NCI-H69 (cell line): ENCODE measurements at regions not wholly inside any gene's neighbourhood (a gene's known extent, or its start where the extent isn't known, plus 50 kb on each side); places are given as distances from the start of the nearest gene placed in this dataset.

ENCODE experiments used
- DNase-seq: peaks from one replicate; lab custom pipeline; 2025; lab: John Stamatoyannopoulos, UW

DNA sequence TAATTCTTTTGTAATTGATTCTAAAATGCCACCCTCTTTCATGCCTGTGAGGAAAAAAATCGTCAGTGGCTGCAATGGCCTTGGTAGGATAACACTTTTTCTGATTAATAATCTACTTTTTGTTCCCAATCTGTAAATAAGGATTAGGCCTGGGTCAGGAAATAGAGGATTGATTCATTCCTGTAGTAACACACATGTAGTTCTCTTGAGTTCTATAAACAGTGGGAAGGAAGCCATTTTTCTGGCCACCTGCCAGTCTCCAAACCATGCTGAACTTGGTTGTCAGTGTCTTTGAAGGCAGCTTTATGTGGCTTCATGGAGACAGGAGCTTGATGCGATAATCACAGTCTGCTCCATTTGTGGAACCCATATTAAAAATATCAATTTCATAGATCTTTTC lies 169.3 kb upstream of the NFE2L3 start:
- no peak for DNase-seq

DNA sequence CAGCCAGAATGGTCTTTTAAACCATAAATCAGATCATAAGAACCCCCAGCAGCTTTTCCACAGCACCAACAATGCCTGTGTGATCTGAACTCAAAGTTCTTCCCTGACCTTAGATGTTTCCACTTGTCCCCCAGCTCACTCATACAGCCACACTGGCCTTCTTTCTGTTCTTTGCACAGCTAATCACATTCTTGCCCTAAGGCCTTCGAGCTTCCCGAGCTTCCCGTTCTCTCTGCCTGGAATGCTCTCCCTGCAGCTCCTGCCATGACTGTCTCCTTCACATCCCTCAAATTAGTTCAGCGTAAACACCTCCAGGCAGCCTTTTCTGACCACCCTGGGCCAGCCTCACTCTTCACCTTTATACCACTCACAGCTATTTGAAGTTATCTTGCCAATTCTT lies 166.8 kb upstream of the NFE2L3 start:
- DNase-seq, result no peak

DNA sequence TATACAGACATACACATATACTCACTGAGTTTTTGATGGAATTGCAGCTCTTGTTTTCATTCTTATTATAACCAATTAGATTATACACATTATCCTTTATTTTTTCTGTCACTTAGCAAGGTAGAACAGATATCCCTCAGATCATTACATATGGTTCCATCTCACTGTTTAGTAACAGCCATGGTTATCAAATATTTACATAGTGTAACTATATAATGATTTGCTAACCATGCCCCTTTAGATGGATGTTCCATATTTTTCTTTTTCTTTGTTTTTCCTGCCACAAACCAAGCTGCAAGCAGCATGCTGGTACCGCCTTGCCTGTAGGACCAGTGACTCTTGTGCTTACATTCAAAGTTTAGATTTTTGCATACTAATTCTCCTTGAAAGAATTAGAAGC lies 163.4 kb upstream of the NFE2L3 start:
- DNase-seq, result peak; percentile 9

DNA sequence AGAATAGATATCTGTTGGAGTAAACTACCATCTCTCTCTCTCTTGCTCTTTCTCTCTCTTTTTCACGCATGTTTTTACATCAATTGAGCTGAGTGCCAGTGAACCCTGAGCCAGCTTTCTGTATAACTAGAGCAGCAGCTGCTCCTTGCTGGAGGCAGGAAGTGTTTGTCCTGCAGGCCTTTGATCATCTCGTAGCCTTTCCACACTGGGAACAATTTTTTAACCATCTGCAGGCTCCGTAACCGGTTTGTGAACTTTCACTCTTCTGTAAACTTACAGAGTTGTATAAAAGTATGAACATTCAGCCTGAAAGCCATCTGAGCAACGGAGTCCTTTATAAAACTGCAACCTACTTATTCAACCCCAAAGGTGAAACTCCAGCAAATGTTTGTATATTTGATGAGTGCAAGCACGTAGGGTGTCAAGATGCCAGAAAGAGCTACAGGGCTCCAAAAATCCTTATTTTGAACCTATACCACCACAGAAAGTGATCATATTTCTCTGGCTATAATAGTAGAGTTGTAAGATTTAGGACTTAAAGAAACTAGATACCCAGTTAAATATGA lies 162.8 kb upstream of the NFE2L3 start:
- DNase-seq, result peak; percentile 51

DNA sequence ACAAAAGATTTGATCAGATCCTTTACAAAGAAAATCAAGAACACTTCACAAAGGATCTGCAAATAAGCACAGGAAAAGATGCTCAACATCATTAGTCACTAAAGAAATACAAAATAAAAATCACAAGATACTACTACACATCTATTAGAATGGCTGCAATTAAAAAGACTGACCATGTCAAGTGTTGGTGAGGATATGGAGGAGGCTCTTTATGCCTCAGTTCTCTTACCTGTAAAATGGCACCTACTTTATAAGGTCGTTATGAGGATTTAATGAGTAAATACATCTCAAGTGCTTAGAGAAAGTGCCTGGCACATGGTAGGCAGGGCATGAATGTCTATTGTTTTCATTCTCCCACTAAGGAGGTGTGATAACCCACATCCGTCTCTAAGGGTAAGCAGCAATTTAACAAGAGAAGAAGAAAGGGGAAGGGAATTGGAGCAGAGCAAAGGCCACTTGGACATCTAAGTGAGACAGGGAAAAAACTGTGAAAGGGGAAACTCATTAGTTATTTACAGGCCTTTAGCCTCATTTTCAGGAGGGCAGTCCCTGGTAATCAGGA lies 157.5 kb upstream of the NFE2L3 start:
- no peak for DNase-seq

DNA sequence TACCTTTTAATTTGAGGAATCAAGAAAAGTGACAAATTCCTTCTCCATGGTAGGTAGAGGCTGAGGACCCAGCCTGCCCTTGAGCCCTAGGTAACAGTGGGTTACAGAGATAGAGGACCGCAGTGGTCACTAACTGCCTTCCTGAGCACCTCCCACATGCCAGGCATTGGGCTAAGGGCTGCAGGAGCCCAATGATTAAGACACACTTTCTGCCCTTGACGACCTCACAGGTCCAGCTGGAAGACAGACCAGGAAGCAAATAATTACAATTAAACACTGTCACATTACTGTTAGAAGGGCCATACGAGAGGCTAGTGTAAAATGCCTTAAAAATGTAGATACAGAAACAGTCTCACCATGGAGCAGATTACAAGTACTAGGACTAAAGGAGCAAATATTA lies 156.8 kb upstream of the NFE2L3 start:
- no peak for DNase-seq

DNA sequence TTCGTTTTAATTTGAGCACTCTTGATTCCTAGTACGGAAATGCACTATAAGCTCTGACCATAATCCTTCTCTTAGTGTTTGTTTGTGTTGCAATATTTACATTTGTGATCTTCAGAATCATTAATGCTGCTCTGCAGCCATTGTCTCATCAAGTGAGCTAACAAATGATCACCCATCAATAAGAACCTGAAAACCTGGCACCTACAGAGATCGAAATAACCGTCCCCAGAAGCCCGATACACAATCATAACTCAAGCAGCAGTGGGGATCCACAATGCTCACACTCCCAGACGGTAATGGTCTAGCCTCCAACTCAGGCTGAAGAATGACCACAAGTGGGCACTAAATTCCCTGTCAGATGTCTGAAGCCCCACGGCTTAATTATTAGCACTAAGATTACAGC lies 156.0 kb upstream of the NFE2L3 start:
- DNase-seq, result peak; percentile 27

DNA sequence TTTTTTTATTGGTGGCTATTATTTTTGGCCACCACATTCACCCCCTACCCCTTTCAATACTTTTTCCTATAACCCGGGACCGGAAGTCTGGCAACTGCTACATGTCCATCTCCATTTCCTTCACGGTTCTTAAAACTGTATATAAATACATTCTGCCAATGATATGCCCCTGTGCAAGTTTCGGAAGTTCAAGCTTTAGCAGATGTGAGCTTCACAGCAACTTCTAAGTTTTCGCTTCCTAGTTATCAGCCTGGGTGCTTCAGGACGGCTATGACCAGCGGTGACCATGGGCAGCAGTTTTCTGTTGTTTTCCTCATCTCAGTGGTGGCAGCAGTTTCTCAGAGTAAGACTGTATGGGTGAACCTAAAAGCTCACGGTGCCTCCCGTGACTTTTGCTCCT lies 153.5 kb upstream of the NFE2L3 start:
- DNase-seq, result no peak

DNA sequence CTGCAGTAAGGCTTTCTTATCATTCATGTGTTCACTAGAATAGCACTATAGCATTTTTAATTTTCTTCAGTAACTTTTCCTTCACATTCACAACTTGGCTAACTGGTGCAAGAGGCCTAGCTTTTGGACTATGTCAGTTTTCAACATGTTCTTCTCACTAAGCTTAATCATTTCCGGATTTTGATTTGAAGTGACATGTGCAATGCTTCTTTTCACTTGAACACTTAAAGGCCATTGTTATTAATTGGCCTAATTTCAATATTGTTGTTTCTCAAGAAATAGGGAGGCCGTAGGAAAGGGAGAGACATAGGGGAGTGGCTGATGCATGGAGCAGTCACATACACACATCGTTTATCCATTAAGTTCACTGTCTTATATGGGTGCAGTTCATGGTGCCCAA lies 151.2 kb upstream of the NFE2L3 start:
- DNase-seq, result no peak

DNA sequence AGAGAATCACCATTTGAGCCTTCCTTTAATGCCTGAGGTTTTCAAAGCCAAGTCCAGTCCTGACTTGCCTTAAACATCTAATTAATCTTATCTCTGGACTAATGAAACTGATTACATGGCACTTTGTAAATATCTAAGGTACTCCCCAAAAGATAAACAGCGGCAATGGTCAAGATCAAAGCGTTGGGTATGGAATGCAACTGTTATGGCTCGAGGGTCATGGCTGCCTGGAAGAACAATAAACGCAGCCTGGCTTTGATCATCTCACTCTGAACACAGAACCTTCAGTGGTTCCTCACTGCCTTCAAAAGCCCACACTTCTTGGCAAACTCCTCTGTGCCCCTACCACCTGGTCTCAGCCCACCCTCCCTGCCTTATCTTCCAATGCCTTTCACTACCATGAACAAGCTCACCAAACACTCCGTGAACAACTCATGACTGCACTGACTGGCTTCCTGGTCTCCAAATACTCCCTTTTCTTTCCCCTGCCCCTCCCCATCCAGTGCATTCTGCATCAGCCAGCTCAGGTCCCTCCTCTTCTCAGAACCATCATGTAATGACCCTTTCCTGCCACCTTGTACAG lies 150.2 kb upstream of the NFE2L3 start:
- DNase-seq, result no peak

DNA sequence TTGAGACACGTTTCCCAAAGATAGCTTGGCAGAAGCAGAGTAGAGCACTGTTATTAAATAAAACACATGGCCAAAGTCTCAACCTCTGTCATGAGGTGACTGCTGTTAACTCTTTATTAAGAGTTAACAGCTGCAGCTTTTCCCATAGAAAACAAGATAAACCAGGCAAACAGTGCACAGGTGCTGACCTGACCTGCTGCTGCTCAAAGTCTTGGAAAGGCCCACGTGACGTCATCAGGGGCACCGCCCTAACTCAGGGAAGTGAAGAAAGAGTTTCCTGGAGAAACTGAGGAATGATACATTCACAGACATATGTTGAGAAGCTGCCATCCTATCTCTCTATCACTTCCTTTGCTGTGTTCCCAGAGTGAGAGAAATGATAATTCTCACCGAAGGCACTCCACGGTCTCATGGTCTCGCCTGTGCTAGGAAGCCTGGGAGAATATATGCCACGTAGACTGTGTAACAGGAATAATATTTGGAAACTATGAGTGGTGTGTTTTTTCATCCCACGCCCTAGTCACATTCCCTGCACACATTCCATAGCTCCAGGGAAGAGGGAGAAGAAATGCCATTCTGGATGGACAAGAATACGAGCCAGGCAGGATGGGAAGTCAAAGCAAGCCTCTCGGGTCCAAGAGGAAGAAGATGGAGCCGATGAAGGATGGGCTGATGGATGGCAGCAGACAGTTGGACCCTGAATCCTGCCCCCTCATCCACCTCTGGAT lies 146.2 kb upstream of the NFE2L3 start:
- DNase-seq, result no peak

DNA sequence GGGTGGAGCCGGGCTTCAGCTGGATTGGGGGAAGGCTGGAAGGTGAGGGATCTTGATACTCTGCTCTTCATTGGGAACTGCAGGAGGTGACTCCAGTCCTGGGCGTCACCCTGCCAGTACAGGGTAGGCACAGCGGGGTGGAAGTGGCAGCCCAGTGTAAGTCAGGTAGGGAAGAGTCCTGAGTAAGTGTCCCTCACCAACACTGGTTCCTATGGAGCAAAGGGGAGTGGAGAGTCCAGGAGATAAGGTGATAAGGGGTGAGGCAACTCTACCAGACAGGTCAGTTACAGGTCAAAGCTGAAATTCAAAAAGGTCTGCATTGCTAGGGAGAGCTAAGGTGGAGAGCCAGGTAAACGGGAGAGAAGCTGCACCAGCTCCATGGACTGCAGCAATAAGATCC lies 145.6 kb upstream of the NFE2L3 start:
- DNase-seq, result no peak

DNA sequence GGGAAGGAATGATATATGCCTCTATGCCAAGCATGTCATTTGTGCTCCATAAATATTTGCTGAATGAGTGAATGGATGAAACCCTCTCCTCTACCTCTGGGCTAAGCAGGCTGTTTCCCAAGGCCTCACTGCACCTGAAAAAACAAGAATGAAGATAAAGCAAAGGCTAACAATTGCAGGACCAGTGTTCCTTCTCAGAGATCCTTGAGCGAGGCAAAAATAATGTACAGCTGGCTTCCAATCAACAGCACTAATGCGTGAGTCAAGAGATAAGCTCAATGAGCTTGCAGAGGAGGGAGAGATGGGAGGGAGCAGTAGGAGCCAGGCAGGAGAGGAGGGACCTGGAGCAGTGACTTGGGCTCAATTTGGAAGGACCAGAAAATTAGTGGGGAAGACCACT lies 144.5 kb upstream of the NFE2L3 start:
- DNase-seq, result no peak

DNA sequence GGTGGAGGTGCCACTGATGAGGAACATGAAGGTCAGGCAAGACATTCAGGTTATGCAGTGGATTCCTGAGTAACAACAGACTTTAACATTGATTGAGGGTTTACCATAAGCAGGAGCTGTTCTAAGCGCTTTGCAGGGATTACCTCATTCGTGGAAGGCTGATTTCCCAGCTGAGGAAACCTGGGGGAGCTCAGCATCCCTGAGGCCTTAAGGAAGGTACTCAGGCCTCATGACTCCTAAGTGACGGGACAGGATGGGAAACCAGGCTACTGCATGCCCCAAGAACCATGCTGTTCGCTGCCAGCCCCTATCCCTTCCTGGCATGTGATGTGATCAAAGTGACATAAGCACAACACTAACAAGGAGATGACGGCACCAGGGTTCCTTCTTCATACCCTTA lies 143.6 kb upstream of the NFE2L3 start:
- DNase-seq, result no peak

DNA sequence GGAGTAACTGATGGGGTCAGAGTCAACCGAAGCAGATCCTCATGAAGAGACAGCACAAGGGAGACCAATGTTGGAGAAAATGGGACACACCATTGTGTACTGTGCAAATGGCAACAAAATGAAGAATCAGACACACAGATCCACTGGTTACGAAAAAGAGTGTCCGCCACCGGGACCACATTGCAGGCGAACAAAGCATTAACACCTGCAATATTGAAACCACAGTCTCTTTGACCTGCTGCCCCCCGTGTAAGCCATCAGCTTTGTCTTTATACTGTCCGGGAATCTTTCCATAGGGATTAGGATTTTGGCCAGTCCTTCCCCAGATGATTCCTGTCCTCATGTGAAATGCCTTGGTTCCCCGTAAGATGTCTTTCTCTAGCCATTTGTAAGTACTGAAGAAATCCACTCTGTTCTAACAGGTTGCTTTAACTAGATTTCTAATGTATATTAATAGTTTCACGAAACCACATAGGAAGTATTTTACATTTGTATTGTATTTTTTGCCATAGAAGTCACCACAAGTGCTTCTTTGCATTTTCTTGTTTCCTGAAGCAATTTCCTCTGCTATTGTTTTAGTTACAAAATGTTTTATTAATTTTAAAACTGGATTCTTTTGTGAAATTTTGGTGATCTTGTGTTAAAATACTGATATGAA lies 140.8 kb upstream of the NFE2L3 start:
- DNase-seq, result no peak

DNA sequence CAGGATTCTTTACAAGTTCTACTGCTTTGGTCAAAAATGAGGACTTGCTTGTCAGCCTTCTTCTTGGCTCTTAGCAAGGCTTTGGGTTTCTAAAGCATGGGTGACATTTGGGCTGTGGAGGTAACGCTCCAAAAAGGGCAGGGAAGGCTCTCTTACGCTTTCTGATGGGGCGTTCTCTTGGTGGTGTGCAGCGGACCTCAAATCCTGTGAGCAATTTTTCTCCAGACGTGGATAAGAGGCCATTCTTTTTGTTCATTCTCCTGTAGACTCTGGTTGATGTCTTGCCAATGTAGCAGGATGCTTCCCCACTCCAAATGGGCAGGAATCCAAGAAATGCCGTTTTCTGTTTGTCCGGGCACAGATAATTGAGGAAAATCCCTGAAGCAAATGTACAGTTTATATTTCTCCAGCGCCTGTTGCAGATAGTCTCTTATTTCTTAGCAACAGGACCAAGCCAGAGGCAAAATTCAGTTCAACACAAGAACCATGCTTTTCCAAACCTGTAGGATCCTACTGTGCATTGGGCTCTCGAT lies 138.4 kb upstream of the NFE2L3 start:
- peak; percentile 72 for DNase-seq

DNA sequence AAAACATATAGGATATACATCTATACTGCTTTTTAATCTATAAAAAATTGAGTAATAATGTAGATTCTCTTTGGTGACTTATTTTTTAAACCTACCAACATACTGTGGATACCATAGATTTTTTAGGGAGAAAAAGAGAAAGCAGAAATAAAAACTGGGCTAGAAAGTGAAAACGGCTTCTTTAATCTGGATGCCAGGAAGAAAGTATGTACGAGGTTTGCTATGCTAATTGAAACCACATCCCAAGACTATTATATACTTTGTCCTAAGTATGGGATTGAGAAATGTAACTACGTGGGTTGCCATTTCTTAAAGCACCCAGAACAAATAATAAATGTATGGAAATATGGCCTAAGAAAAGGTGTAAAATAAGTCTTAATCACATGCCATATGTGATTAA lies 129.0 kb upstream of the NFE2L3 start:
- no peak for DNase-seq

DNA sequence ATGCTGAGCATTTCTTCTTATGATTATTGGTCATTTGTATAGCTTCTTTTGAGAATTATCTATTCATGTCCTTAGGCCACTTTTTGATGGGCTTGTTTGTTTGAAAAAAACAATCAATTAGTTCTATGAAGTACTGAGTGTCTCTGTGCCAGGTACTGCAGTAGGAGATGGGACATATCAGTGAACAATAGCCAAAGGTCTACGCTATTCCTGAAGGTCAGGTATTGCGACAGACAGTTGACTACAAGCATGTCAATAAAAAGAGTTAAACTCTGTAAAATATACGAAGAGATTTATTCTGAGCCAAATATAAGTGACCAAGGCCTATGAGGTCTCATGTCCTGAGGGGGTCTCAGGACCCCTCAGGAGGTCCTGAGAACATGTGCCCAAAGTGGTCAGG lies 122.1 kb upstream of the NFE2L3 start:
- no peak for DNase-seq

DNA sequence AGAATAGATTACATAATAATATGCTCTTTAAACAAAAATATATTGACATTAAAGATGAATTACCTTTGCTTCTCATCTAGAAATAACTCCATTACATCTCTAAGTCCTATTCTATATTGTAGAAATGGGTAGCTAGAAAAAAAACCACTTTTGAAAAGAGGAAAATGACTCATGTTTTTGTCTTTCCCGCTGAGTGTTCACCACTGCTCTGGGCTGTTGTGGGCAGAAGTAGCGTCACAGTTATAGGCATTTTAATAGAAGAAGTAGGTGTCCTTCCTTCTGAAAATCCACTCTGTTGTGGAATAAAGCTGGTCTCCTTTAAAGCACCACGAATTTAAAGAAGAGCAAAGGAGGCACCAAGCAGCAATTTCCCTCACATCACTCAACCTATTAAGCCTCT lies 117.6 kb upstream of the NFE2L3 start:
- no peak for DNase-seq

DNA sequence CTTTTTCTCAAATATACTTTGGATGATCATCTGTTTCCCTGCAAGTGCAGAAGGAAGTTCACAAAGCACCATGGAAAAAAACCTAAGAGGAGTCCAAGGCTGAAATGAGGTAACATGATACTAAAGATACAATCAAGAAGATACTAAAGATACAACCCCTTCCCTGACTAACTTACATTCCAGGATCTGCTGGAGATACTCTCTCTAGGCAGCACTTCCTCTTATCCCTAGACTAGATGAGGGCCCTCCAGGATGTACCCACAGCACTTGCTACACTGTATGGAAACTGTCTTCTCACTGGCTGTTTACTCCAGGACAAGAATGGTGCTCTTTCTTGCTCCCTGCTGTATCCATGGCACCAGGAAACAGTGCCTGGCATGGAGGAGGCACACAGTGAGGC lies 116.4 kb upstream of the NFE2L3 start:
- DNase-seq, result no peak

DNA sequence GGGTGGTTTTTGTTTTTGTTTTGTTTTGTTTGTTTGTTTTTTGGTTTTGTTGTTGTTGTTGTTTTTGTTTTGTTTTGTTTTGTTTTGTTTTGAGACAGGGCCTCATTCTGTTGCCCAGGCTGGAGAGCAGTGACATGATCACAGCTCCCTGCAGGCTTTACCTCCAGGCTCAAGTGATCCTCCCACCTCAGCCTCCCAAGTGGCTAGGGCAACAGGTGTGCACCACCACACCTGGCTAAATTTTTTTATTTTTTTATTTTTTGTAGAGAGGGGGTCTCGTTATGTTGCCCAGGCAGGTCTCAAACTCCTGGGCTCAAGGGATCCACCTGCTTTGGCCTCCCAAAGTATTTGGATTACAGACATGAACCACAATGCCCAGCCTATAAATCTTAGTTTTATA lies 115.9 kb upstream of the NFE2L3 start:
- DNase-seq, result no peak

DNA sequence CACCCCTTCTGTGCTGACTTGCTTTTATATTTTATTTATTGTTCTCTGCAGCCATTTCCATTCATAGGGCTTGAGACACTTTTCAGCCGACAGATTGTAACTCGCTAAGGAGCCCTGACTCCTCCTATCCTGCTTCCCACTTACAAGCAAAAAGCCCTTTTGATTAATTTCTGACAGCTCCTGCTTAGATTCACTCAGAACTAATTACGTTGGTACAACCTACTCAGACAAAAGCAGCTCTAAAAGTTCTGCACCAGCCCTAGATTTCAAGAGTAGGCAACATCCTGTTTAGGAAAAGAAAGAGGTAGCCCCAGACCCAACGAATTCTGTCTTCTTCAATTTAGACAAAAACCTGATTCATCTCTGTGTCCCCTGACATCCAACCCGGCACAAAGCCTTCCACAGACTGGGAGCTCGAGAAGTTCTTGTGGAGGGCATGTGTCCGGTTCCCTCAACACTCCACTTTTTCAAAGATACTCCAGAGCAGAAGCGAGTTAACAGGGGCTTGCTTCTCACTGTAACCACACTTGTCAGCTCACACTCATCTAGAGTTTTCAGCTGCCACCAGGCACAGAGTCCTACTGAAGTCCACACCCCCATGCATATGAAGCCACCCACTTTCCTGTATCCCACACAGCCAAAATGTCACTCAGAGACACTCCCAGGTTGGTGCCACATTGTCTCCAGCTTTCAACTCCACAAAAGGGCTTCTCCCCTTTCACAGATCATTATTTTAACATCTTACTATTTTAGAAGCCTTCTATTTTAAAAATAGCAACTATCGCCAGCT lies 113.6 kb upstream of the NFE2L3 start:
- no peak for DNase-seq
